Astrocyte (in vitro differentiated cells and primary cell): ENCODE measurements at regions not wholly inside any gene's neighbourhood (a gene's known extent, or its start where the extent isn't known, plus 50 kb on each side); places are given as distances from the start of the nearest gene placed in this dataset.
"Not testable (repeated sequence)": the region's sequence is repeated elsewhere in the genome, so short reads cannot be mapped to it uniquely, and the experiment has no call there.

Experiments
- DNase-seq: peaks from one replicate; pipeline ENCODE4 v3.0.0-alpha.2; 2010; ENCODE audit warnings: low read depth
- FAIRE-seq: peaks from 2 replicates; lab custom pipeline; 2011; peaks lifted over from hg19 to GRCh38; lab: Jason Lieb, UNC
- H2AFZ ChIP-seq: 2 replicates; pipeline ENCODE4 v1.6.0; 2012; ENCODE audit warnings: low read depth, low read length, inconsistent platforms
- H3K27ac ChIP-seq: 2 replicates; pipeline ENCODE4 v1.5.1; 2011; ENCODE audit warnings: low read depth, low read length, inconsistent platforms
- H3K27me3 ChIP-seq: 2 replicates; pipeline ENCODE4 v1.6.0; 2011; ENCODE audit warnings: low read length, inconsistent platforms; ENCODE audit not compliant: insufficient read depth
- H3K36me3 ChIP-seq: 2 replicates; pipeline ENCODE4 v1.5.1; 2011; ENCODE audit warnings: low read length, inconsistent platforms; ENCODE audit not compliant: insufficient read depth
- H3K4me1 ChIP-seq: 2 replicates; pipeline ENCODE4 v1.5.1; 2011; ENCODE audit warnings: low read length, inconsistent platforms; ENCODE audit not compliant: insufficient read depth
- H3K4me2 ChIP-seq: 2 replicates; pipeline ENCODE4 v1.6.0; 2012; ENCODE audit warnings: low read length, inconsistent platforms
- H3K4me3 ChIP-seq: 2 replicates; pipeline ENCODE4 v1.5.1; 2011; ENCODE audit warnings: low read depth, mild to moderate bottlenecking, low read length, inconsistent platforms; ENCODE audit not compliant: insufficient read depth
- H3K79me2 ChIP-seq: 2 replicates; pipeline ENCODE4 v1.6.0; 2012; ENCODE audit warnings: mild to moderate bottlenecking, low read length, inconsistent platforms; ENCODE audit not compliant: insufficient read depth
- H3K9ac ChIP-seq: 2 replicates; pipeline ENCODE4 v1.6.0; 2012; ENCODE audit warnings: mild to moderate bottlenecking, low read length, inconsistent platforms
- H3K9me3 ChIP-seq: 2 replicates; pipeline ENCODE4 v1.5.1; 2012; ENCODE audit warnings: low read depth, mild to moderate bottlenecking, low read length, inconsistent platforms; ENCODE audit not compliant: insufficient read depth
- H4K20me1 ChIP-seq: 2 replicates; pipeline ENCODE4 v1.6.0; 2012; ENCODE audit warnings: low read length, inconsistent platforms; ENCODE audit not compliant: insufficient read depth
- H3K27ac Mint-ChIP-seq: one replicate; pipeline ENCODE4 v1.8.0; 2021; ENCODE audit warnings: mild to moderate bottlenecking, mixed read lengths; ENCODE audit not compliant: unreplicated experiment
- H3K27me3 Mint-ChIP-seq: one replicate; pipeline ENCODE4 v1.8.0; 2021; ENCODE audit warnings: low read depth, mixed read lengths; ENCODE audit not compliant: unreplicated experiment
- H3K36me3 Mint-ChIP-seq: one replicate; pipeline ENCODE4 v1.8.0; 2021; ENCODE audit warnings: low read depth, mixed read lengths; ENCODE audit not compliant: unreplicated experiment
- H3K4me1 Mint-ChIP-seq: one replicate; pipeline ENCODE4 v1.8.0; 2021; ENCODE audit warnings: low read depth, mixed read lengths; ENCODE audit not compliant: unreplicated experiment
- H3K4me3 Mint-ChIP-seq: one replicate; pipeline ENCODE4 v1.8.0; 2021; ENCODE audit warnings: mild to moderate bottlenecking, moderate library complexity, mixed read lengths; ENCODE audit not compliant: unreplicated experiment
- H3K9me3 Mint-ChIP-seq: one replicate; pipeline ENCODE4 v1.8.0; 2021; ENCODE audit warnings: mild to moderate bottlenecking, mixed read lengths; ENCODE audit not compliant: unreplicated experiment
- EZH2 ChIP-seq: IDR thresholded peaks from 2 replicates; pipeline ENCODE4 v1.6.1; 2012; ENCODE audit warnings: mild to moderate bottlenecking, low read length, inconsistent platforms; ENCODE audit not compliant: insufficient read depth
- TF ChIP-seq, protein P1 (sequence below): IDR thresholded peaks from 2 replicates; pipeline ENCODE4 v1.5.1; 2011; ENCODE audit warnings: low read depth, mild to moderate bottlenecking, inconsistent platforms, low read length, moderate library complexity; ENCODE audit not compliant: insufficient read depth

DNA sequence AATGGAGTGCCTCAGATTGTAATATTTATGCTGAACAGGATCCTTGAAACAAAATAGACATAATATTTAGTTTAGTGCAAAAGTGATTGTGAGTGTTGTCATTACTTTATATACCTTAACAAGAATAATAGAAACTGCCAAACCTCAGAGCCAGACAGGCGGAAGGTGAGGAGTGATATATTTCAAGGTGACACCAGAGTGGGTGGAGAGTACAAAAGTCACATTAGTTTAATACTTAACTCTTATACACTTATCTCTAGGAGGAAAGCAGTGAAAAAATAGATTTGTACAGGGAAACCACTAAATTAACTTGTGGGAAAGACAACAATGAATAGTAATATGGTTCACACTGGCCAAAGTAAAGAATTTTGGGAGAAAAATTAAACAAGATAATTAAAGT is 342.8 kb upstream of the NDST4 start:
- TF ChIP-seq, protein P1, sequence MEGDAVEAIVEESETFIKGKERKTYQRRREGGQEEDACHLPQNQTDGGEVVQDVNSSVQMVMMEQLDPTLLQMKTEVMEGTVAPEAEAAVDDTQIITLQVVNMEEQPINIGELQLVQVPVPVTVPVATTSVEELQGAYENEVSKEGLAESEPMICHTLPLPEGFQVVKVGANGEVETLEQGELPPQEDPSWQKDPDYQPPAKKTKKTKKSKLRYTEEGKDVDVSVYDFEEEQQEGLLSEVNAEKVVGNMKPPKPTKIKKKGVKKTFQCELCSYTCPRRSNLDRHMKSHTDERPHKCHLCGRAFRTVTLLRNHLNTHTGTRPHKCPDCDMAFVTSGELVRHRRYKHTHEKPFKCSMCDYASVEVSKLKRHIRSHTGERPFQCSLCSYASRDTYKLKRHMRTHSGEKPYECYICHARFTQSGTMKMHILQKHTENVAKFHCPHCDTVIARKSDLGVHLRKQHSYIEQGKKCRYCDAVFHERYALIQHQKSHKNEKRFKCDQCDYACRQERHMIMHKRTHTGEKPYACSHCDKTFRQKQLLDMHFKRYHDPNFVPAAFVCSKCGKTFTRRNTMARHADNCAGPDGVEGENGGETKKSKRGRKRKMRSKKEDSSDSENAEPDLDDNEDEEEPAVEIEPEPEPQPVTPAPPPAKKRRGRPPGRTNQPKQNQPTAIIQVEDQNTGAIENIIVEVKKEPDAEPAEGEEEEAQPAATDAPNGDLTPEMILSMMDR = no peak
- TF ChIP-seq EZH2 = no peak
- H3K9me3 Mint-ChIP-seq = peaks cover 3% of the 10 kb centered on the region
- no peak overlapping the region for H3K4me2 ChIP-seq
- H3K4me1 Mint-ChIP-seq = peaks cover 13% of the 10 kb centered on the region
- no peak overlapping the region for H2AFZ ChIP-seq
- H3K4me1 ChIP-seq = no peaks in the 10 kb centered on the region
- no peaks in the 10 kb centered on the region for H3K27me3 Mint-ChIP-seq
- H3K9me3 ChIP-seq = no peaks in the 10 kb centered on the region
- H3K27ac Mint-ChIP-seq = no peak overlapping the region
- FAIRE-seq = no peak
- H3K9ac ChIP-seq = no peak overlapping the region
- H3K27me3 ChIP-seq = no peaks in the 10 kb centered on the region
- no peaks in the 10 kb centered on the region for H3K36me3 ChIP-seq
- no peak overlapping the region for H3K4me3 Mint-ChIP-seq
- no peaks in the 10 kb centered on the region for H3K36me3 Mint-ChIP-seq
- H3K79me2 ChIP-seq = no peaks in the 10 kb centered on the region
- no peak overlapping the region for H3K4me3 ChIP-seq
- no peak for DNase-seq
- no peaks in the 10 kb centered on the region for H4K20me1 ChIP-seq
- no peak overlapping the region for H3K27ac ChIP-seq

DNA sequence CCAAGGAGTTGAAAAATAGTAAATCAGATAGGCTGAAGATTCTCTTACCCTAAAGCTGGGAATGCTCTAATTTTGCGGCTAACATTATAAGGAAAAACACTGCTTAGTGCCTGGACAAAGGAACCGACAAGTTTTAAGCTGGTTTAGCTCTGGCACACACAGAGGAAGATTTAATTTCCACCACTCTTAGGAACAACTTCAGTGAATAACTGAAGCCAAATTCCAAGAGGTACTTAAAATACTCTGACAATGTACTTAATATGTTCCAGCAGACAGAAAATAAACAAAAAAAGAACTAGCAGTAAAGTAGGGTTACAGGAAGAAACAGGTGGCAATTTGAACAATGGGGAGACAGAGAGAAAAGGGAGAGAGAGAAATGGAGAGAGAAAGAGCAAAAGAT is 340.8 kb upstream of the NDST4 start:
- no peak for TF ChIP-seq EZH2
- TF ChIP-seq, protein P1 = no peak
- DNase-seq (no peak), FAIRE-seq (no peak)
- Mint-ChIP-seq H3K4me1 (peaks cover 13% of the 10 kb centered on the region), H3K36me3 (no peaks in the 10 kb centered on the region), H3K27ac (peak overlapping the region; percentile 67), H3K4me3 (no peak overlapping the region), H3K9me3 (peaks cover 3% of the 10 kb centered on the region), H3K27me3 (no peaks in the 10 kb centered on the region)
- no peak overlapping the region for H3K4me2 ChIP-seq
- no peak overlapping the region for H2AFZ ChIP-seq
- H3K9me3 ChIP-seq = no peaks in the 10 kb centered on the region
- H3K4me3 ChIP-seq = no peak overlapping the region
- H3K4me1 ChIP-seq = no peaks in the 10 kb centered on the region
- no peaks in the 10 kb centered on the region for H3K27me3 ChIP-seq
- H3K79me2 ChIP-seq = no peaks in the 10 kb centered on the region
- H3K36me3 ChIP-seq = no peaks in the 10 kb centered on the region
- H3K9ac ChIP-seq = no peak overlapping the region
- no peak overlapping the region for H3K27ac ChIP-seq
- H4K20me1 ChIP-seq = no peaks in the 10 kb centered on the region

GRCh38 chr4:115453416-115453815 is 340.0 kb upstream of the NDST4 start:
- H3K36me3 ChIP-seq = no peaks in the 10 kb centered on the region
- no peak overlapping the region for H3K27ac ChIP-seq
- H3K27me3 ChIP-seq = no peaks in the 10 kb centered on the region
- no peaks in the 10 kb centered on the region for H3K27me3 Mint-ChIP-seq
- TF ChIP-seq, protein P1 = no peak
- no peak for TF ChIP-seq EZH2
- H3K27ac Mint-ChIP-seq = peak overlapping the region; percentile 88
- no peaks in the 10 kb centered on the region for H3K36me3 Mint-ChIP-seq
- H3K9me3 ChIP-seq = no peaks in the 10 kb centered on the region
- no peak overlapping the region for H2AFZ ChIP-seq
- no peak overlapping the region for H3K9ac ChIP-seq
- no peak overlapping the region for H3K4me3 ChIP-seq
- H3K4me3 Mint-ChIP-seq = no peak overlapping the region
- no peaks in the 10 kb centered on the region for H4K20me1 ChIP-seq
- H3K9me3 Mint-ChIP-seq = peaks cover 3% of the 10 kb centered on the region
- peaks cover 13% of the 10 kb centered on the region for H3K4me1 Mint-ChIP-seq
- no peaks in the 10 kb centered on the region for H3K4me1 ChIP-seq
- H3K4me2 ChIP-seq = no peak overlapping the region
- DNase-seq (peak; percentile 6), FAIRE-seq (no peak)
- H3K79me2 ChIP-seq = no peaks in the 10 kb centered on the region

DNA sequence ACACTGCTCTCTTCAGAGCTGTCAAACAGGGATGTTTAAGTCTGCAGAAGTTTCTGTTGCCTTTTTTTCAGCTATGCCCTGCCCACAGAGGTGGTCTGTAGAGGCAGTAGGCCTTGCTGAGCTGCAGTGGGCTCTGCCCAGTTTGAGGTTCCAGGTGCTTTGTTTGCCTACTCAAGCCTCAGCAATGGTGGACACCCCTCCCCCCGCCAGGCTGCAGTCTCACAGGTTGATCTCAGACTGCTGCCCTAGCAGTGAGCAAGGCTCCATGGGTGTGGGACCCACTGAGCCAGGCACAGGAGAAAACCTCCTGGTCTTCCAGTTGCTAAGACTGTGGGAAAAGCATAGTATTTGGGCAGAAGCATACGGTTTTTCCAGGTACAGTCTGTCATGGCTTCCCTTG is 338.8 kb upstream of the NDST4 start:
- H3K27ac Mint-ChIP-seq, H2AFZ ChIP-seq, H3K36me3 ChIP-seq, FAIRE-seq, H3K27me3 ChIP-seq, H3K4me3 Mint-ChIP-seq, DNase-seq, H3K79me2 ChIP-seq, H3K4me3 ChIP-seq, H3K4me1 ChIP-seq, H3K27ac ChIP-seq, H3K9me3 ChIP-seq, H3K4me2 ChIP-seq, H3K27me3 Mint-ChIP-seq, H3K36me3 Mint-ChIP-seq, H3K9ac ChIP-seq, H3K9me3 Mint-ChIP-seq, H4K20me1 ChIP-seq: not testable (repeated sequence)
- peaks cover 13% of the 10 kb centered on the region for H3K4me1 Mint-ChIP-seq
